LNCaP clone FGC (cell line): ENCODE measurements at regions not wholly inside any gene's neighbourhood (a gene's known extent, or its start where the extent isn't known, plus 50 kb on each side); places are given as distances from the start of the nearest gene placed in this dataset.
"Not testable (repeated sequence)": the region's sequence is repeated elsewhere in the genome, so short reads cannot be mapped to it uniquely, and the experiment has no call there.

Experiments used
- DNase-seq: peaks from one replicate; pipeline ENCODE4 v3.0.0-alpha.2; 2011; ENCODE audit warnings: low read depth
- H3K4me3 ChIP-seq: 2 replicates; pipeline ENCODE4 v1.5.1; 2011; ENCODE audit warnings: mild to moderate bottlenecking, low read depth, low read length, control low read depth
- TF ChIP-seq, protein P1 (sequence below): IDR thresholded peaks from 2 replicates; pipeline ENCODE4 v1.5.1; 2012; ENCODE audit warnings: mild to moderate bottlenecking; ENCODE audit not compliant: control insufficient read depth, insufficient read depth; ENCODE audit errors: extremely low read depth

DNA sequence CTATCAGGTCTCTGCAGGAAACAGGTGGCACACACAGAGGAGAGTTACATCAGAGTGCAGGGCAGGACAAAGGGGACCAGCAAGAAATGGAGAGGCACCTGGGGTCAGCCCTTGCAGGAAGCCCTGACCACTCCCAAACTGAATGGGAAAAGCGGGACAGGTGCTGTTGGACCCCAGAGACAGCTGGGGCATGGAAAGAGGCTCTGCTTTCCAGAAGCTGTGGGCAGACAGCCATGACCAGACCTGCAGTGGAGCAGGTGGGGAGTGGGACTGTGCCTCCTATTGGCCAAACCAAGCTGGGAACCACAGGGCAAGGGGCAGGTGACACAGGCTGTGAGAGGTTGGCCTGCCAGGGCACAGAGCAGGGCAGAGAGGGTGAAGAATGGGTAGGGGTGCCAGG is 125.8 kb downstream of the BOD1 start:
- TF ChIP-seq, protein P1, sequence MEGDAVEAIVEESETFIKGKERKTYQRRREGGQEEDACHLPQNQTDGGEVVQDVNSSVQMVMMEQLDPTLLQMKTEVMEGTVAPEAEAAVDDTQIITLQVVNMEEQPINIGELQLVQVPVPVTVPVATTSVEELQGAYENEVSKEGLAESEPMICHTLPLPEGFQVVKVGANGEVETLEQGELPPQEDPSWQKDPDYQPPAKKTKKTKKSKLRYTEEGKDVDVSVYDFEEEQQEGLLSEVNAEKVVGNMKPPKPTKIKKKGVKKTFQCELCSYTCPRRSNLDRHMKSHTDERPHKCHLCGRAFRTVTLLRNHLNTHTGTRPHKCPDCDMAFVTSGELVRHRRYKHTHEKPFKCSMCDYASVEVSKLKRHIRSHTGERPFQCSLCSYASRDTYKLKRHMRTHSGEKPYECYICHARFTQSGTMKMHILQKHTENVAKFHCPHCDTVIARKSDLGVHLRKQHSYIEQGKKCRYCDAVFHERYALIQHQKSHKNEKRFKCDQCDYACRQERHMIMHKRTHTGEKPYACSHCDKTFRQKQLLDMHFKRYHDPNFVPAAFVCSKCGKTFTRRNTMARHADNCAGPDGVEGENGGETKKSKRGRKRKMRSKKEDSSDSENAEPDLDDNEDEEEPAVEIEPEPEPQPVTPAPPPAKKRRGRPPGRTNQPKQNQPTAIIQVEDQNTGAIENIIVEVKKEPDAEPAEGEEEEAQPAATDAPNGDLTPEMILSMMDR = no peak
- H3K4me3 ChIP-seq = no peak overlapping the region
- no peak for DNase-seq

DNA sequence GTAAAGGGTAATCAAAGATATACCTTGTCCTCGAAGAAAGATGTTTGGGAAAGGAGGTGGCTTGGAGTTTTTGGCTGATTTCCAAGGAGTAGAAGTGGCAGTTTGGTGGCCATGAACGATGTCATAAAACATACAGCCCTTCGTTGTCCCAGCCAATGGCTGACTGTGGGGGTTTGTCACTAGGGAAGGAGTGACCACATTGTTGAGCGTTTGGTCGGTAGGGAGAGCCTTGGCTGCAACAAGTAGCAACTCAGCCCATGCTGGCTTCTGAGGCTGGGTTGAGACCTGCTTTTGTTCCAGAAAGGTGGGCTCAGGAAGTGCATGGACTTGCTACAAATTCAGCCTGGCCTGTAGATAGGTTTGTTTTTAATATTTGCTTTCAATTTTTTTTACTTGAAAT is 128.3 kb downstream of the BOD1 start:
- no peak overlapping the region for H3K4me3 ChIP-seq
- TF ChIP-seq, protein P1 = no peak
- no peak for DNase-seq

DNA sequence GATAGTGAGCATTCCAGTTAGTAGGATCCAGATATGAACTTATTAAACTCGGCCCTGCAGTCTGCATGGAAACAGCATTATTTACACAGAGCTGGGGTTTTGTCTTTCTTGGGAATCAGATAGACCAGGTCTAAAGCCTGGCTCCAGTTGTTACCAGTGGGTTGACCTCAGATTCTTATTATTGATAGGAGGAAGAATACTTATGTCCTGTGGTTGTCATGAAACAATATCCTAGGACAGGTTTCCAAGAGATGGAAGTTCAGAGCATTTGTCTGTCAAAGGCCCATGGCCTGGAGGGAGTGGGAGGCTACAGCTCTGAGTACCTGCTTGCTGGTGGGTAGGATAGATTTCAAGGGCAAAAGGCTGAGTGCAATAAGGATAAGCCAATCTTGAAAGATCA is 129.2 kb downstream of the BOD1 start:
- TF ChIP-seq, protein P1 = no peak
- no peak overlapping the region for H3K4me3 ChIP-seq
- no peak for DNase-seq

DNA sequence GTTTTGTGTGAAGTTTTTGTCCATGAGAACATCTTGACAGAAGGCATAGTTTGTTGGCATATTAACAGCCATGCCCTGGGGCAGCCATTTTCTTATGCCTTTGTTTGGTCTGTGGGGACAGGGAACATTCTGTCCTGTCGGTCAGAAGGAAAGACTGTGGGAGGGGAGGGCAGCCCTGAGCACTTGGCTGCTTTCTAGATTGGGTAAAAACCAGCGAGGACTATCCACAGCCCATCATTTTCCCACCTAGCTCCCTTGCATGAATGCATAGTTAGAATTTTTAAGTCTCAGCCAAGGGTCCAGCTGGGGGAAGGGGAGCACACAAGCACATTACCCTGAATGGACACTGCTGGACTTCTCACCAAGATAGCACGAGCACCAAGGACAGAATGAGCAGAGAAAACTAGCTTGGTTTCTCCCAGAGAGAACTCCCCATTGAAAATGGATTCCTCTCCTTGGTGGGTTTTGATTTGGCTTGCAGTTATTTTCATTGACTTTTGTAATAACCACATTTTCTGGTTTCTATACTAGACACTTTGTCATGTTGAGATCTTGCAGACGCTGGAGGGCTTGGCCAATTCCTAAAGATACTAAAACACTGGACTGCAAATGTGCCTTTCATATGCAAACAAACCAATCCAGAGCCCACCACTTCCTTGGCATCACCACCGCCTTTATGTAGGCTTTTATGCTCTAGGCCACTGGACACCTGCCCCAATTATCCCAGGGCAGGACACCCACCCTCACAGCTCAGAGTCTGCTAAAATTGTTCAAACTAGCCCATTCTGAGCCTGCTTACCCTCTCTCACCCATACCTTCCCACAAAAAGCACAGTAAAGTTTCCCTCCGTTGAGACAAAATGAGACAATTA is 129.9 kb downstream of the BOD1 start:
- DNase-seq = no peak
- TF ChIP-seq, protein P1 = no peak

DNA sequence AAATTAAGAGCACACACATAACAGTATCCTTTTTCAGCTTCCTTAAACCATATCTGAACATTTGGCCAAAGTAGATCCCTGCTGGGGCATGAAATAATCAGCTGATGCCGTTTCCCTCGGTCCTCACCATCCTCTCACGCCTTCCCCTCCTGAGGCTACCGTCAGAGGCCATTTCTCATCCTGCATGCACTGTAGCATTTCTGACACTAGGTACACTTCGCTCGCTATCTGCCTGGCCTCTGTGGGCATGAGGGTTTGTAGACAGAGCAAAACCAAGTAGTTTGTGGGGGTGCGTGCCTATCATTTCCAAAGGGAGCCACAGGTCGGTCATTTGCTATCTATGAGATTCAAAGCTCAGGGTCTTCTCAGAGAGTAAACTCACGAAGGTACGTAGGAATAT is 131.9 kb downstream of the BOD1 start:
- DNase-seq = no peak
- TF ChIP-seq, protein P1 = no peak

More for the DNA sequence above, 129.9 kb downstream of the BOD1 start:
- H3K4me3 ChIP-seq = no peak overlapping the region

DNA sequence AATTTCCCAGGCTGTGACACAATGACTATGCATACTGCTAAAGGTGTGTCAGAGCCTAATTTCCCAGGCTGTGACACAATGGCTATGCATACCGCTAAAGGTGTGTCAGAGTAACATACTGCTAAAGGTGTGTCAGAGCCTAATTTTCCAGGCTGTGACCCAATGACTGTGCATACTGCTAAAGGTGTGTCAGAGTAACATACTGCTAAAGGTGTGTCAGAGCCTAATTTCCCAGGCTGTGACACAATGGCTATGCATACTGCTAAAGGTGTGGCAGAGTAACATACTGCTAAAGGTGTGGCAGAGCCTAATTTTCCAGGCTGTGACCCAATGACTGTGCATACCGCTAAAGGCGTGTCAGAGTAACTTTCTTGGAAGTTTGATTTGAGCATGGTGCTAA is 132.9 kb downstream of the BOD1 start:
- DNase-seq, H3K4me3 ChIP-seq: not testable (repeated sequence)

More for the DNA sequence above, 131.9 kb downstream of the BOD1 start:
- no peak overlapping the region for H3K4me3 ChIP-seq

DNA sequence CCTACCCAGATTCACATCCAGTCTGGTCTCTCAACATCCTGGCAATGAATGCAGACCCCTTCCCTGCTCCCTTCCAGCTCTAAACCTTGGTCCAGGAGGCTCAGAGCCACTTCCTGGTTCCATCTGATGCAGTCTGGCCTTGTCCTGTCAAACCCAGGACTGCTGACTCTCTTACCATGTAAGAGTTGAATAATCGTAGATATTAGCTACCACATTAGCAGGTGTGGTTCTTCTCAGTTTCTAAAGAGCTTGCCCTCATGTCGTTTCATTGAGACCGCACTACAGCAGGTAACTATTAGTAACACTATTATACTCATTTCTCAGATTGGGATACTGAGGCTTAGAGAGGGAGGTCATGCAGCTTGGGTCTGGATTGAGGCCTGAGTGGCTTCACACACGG is 133.3 kb downstream of the BOD1 start:
- H3K4me3 ChIP-seq = no peak overlapping the region
- no peak for DNase-seq
- TF ChIP-seq, protein P1 = no peak
